Mesothelial cell of epicardium (in vitro differentiated cells): ENCODE measurements at regions not wholly inside any gene's neighbourhood (a gene's known extent, or its start where the extent isn't known, plus 50 kb on each side); places are given as distances from the start of the nearest gene placed in this dataset.

Experiments
- DNase-seq, 2 experiments: peaks; one replicate each; pipeline ENCODE4 v3.0.0; 2021; ENCODE audit warnings: low spot score in 2 of 2; ENCODE audit not compliant: unreplicated experiment in 2 of 2
- H3K27ac Mint-ChIP-seq: 2 replicates; pipeline ENCODE4 v1.8.0; 2021; ENCODE audit warnings: mixed read lengths
- H3K27me3 Mint-ChIP-seq: 2 replicates; pipeline ENCODE4 v1.8.0; 2021; ENCODE audit warnings: low read depth, mixed read lengths
- H3K36me3 Mint-ChIP-seq: 2 replicates; pipeline ENCODE4 v1.8.0; 2021; ENCODE audit warnings: mixed read lengths
- H3K4me1 Mint-ChIP-seq: 2 replicates; pipeline ENCODE4 v1.8.0; 2021; ENCODE audit warnings: mixed read lengths
- H3K4me3 Mint-ChIP-seq: 2 replicates; pipeline ENCODE4 v1.8.0; 2021; ENCODE audit warnings: mild to moderate bottlenecking, moderate library complexity, mixed read lengths
- H3K9me3 Mint-ChIP-seq: 2 replicates; pipeline ENCODE4 v1.8.0; 2021; ENCODE audit warnings: mixed read lengths
- TF ChIP-seq, protein P1 (sequence below): fragments of 200-600 bp; sonication (generic); IDR thresholded peaks from one replicate; pipeline ENCODE4 v1.5.0; 2021; ENCODE audit warnings: antibody characterized with exemption; ENCODE audit not compliant: unreplicated experiment

DNA sequence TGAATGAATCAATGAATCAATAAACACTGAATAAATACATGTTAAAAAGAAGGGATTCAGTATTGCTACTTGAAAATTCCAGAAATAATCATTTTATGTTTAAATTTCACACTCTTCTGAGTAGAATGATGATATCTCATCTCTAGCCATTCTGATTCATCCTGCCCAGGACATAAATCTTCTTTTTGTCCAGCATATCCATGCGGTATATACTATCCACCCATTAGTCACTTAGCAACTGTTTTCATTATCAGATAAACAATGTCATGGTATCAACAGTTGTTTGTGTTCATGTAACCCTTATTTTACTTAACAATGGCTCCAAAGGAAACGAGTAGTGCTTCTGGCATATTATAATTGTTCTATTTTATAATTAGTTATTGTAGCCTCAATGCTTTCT is 432.4 kb upstream of the SMC2 start:
- TF ChIP-seq, protein P1, sequence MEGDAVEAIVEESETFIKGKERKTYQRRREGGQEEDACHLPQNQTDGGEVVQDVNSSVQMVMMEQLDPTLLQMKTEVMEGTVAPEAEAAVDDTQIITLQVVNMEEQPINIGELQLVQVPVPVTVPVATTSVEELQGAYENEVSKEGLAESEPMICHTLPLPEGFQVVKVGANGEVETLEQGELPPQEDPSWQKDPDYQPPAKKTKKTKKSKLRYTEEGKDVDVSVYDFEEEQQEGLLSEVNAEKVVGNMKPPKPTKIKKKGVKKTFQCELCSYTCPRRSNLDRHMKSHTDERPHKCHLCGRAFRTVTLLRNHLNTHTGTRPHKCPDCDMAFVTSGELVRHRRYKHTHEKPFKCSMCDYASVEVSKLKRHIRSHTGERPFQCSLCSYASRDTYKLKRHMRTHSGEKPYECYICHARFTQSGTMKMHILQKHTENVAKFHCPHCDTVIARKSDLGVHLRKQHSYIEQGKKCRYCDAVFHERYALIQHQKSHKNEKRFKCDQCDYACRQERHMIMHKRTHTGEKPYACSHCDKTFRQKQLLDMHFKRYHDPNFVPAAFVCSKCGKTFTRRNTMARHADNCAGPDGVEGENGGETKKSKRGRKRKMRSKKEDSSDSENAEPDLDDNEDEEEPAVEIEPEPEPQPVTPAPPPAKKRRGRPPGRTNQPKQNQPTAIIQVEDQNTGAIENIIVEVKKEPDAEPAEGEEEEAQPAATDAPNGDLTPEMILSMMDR: no peak
- H3K4me1 Mint-ChIP-seq: peaks cover 3% of the 10 kb centered on the region
- H3K27ac Mint-ChIP-seq: no peak overlapping the region

DNA sequence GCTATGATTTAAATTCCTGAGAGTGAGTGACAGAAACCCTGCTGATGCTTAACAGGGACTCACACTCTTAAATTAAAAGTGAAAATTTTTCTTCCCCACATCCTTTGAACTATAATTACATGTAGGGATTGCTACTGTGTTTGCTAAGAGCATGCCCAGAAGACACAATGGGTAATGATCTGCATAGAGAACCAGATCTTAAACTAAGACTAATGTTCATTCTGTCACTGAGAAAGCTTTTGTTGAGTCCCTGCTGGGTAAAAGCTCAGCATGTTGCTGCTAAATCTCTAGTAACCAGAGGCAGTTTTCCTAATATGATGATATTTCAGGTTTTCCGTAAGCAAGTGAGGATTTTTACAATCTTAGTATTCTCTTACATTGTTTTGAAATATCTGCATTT is 424.8 kb upstream of the SMC2 start:
- DNase-seq: no peak
- TF ChIP-seq, protein P1: no peak
- Mint-ChIP-seq H3K4me1 (no peaks in the 10 kb centered on the region), H3K9me3 (no peaks in the 10 kb centered on the region), H3K27ac (no peak overlapping the region), H3K36me3 (no peaks in the 10 kb centered on the region), H3K27me3 (no peaks in the 10 kb centered on the region), H3K4me3 (no peak overlapping the region)

More for the DNA sequence above, 432.4 kb upstream of the SMC2 start:
- no peak for DNase-seq
- Mint-ChIP-seq H3K4me3 (no peak overlapping the region), H3K27me3 (no peaks in the 10 kb centered on the region), H3K9me3 (peaks cover 17% of the 10 kb centered on the region), H3K36me3 (no peaks in the 10 kb centered on the region)

DNA sequence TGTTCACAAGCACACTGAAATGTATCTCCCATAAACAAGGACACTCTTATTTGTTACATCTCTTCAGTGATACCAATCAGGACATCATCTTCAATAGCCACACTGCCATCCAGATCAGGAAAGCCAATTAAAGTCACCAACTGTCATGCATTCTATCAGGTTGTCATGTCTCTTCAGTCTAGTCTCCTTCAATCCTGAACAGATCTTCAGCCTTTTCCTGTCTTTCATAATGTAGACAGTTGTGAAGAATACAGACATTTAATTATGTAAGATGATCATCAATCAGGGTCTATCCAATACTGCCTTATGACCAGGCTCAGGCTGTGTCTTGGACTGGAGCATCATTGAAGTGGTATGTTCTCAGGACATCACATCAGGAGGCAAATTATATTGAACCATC is 419.8 kb upstream of the SMC2 start:
- H3K9me3 Mint-ChIP-seq: no peaks in the 10 kb centered on the region
- no peak for DNase-seq
- no peaks in the 10 kb centered on the region for H3K4me1 Mint-ChIP-seq
- no peak overlapping the region for H3K27ac Mint-ChIP-seq
- H3K4me3 Mint-ChIP-seq: no peak overlapping the region
- no peaks in the 10 kb centered on the region for H3K36me3 Mint-ChIP-seq
- TF ChIP-seq, protein P1: no peak
- no peaks in the 10 kb centered on the region for H3K27me3 Mint-ChIP-seq

DNA sequence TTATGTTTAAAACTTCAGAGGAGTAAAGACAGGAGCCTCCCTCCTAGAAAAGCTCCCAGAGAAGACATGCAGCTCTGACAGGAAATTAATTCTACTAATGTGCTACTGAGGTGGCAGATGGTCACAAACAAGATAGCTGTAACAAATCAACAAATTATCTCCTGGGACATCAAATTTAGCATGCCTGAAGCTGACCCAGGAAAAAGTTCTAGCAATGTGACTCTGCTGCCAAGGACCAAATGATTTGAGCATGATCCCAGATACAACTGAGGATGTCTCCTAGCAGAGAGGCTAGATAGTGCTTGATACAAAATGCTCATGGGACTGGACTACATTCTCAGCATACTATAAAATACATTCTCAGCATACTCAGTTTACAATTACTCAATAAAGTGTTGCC is 413.5 kb upstream of the SMC2 start:
- TF ChIP-seq, protein P1: no peak
- H3K36me3 Mint-ChIP-seq: no peaks in the 10 kb centered on the region
- H3K4me1 Mint-ChIP-seq: no peaks in the 10 kb centered on the region
- no peak for DNase-seq
- no peak overlapping the region for H3K4me3 Mint-ChIP-seq
- peaks cover 7% of the 10 kb centered on the region for H3K27me3 Mint-ChIP-seq
- no peaks in the 10 kb centered on the region for H3K9me3 Mint-ChIP-seq
- H3K27ac Mint-ChIP-seq: no peak overlapping the region

DNA sequence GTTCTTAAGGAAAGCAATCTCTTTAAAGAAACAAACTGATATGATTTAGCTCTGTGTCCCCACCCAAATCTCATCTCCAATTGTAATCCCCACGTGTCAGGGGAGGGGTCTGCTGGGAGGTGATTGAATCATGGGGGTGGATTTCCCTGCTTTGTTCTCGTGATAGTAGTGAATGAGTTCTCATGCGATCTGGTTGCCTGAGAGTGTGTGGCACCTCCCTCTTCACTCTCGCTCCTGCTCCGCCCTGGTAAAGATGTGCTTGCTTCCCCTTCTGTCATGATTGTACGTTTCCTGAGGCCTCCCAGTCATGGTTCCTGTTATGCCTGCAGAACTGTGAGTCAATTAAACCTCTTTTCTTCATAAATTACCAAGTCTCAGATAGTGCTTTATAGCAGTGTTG is 412.7 kb upstream of the SMC2 start:
- DNase-seq: no peak
- no peaks in the 10 kb centered on the region for H3K36me3 Mint-ChIP-seq

More for the DNA sequence above, 412.7 kb upstream of the SMC2 start:
- peaks cover 7% of the 10 kb centered on the region for H3K27me3 Mint-ChIP-seq
- TF ChIP-seq, protein P1: no peak
- H3K27ac Mint-ChIP-seq: no peak overlapping the region
- no peak overlapping the region for H3K4me3 Mint-ChIP-seq
- no peaks in the 10 kb centered on the region for H3K4me1 Mint-ChIP-seq
- H3K9me3 Mint-ChIP-seq: no peaks in the 10 kb centered on the region
